ENCODE measurements at regions not wholly inside any gene's neighbourhood (a gene's known extent, or its start where the extent isn't known, plus 50 kb on each side); places are given as distances from the start of the nearest gene placed in this dataset.

GRCh38 chr9:12539580-12539975 is 153.6 kb upstream of the TYRP1 start:
- Histone ChIP-seq H3K4me3 (ENCODE audit: low read depth, low read length) (no peak overlapping the region), H3K36me3 (ENCODE audit: control insufficient read depth in 2 of 2, insufficient read depth in 1 of 2, low read length in 2 of 2) (no peaks in the 10 kb centered on the region), H3K4me1 (ENCODE audit: control insufficient read depth, insufficient read depth, low read length) (no peaks in the 10 kb centered on the region), H3K9me3 (ENCODE audit: control insufficient read depth, insufficient read depth, low read depth, low read length) (no peaks in the 10 kb centered on the region), H3K27ac (ENCODE audit: extremely low read depth, low read depth, low read length) (no peak overlapping the region)
- TF ChIP-seq ZNF558 (tag by site-specific recombination; IDR thresholded peaks at IDR 0.05) (no peak), ZNF776 (tag by site-specific recombination; IDR thresholded peaks at IDR 0.05; ENCODE audit: borderline replicate concordance) (no peak), HOXC10 (CRISPR knock-in tag; IDR thresholded peaks at IDR 0.05) (no peak), ZNF48 (tag by site-specific recombination; IDR thresholded peaks at IDR 0.05) (no peak), ZNF37A (tag by site-specific recombination; IDR thresholded peaks at IDR 0.05) (no peak), ZNF311 (tag by site-specific recombination; IDR thresholded peaks at IDR 0.05; ENCODE audit: borderline replicate concordance) (no peak), ZSCAN5A (tag by site-specific recombination; IDR thresholded peaks at IDR 0.05) (no peak), ZNF112 (tag by site-specific recombination; IDR thresholded peaks at IDR 0.05) (no peak), REST (tag by site-specific recombination; IDR thresholded peaks at IDR 0.05) (no peak), ZBTB21 (tag by site-specific recombination; IDR thresholded peaks at IDR 0.05) (no peak), ZNF677 (tag by site-specific recombination; IDR thresholded peaks at IDR 0.05) (no peak), ZNF26 (tag by site-specific recombination; IDR thresholded peaks at IDR 0.05) (no peak), ZBTB11 (tag by site-specific recombination; conservative IDR thresholded peaks at IDR 0.05; ENCODE audit: low read depth) (no peak), ZNF692 (tag by site-specific recombination; IDR thresholded peaks at IDR 0.05) (no peak), ZNF76 (tag by site-specific recombination; IDR thresholded peaks at IDR 0.05; ENCODE audit: borderline replicate concordance, low read depth) (no peak), ZBTB10 (tag by site-specific recombination; IDR thresholded peaks at IDR 0.05) (no peak), ZNF624 (tag by site-specific recombination; IDR thresholded peaks at IDR 0.05) (no peak), ZNF239 (tag by site-specific recombination; IDR thresholded peaks at IDR 0.05) (no peak), ZNF792 (tag by site-specific recombination; IDR thresholded peaks at IDR 0.05) (no peak), GLI2 (tag by site-specific recombination; IDR thresholded peaks at IDR 0.05; ENCODE audit: borderline replicate concordance, low read depth) (no peak)
- CTCF ChIA-PET: no interaction called here
- POLR2A ChIA-PET: no interaction called here

All from HEK293 (cell line).